ENCODE measurements at regions not wholly inside any gene's neighbourhood (a gene's known extent, or its start where the extent isn't known, plus 50 kb on each side); places are given as distances from the start of the nearest gene placed in this dataset.

DNA sequence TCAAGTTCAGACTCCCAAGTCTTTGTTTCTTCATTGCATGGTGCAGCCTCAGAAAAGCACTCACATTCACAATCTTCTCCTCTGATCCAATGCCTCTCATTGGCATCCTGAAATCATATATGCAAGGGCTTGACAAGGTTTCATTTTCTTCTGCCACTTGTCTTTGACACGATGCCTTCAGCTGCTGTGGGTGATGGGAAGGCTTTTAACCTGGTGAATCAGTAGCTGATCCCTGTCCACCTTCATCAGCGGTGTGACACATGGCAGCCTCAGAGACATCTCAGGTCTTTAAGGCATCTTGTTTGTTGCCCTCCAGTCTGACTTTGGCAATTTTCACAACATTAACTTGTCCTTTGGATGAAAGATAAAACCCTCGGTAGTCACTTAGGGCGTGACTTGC lies 147.2 kb downstream of the PRELID2 start:
- no peaks in the 10 kb centered on the region for H3K27me3 Mint-ChIP-seq
- no peak overlapping the region for H3K27ac Mint-ChIP-seq
- peaks cover 0 to 4% (median 0%) of the 10 kb centered on the region in 7 donors for H3K4me1 Mint-ChIP-seq
- ATAC-seq, result no peak
- Histone ChIP-seq H3K9me3 (ENCODE audit: control insufficient read depth in 2 of 3, low read length in 3 of 3) (no peaks in the 10 kb centered on the region), H3K27me3 (ENCODE audit: control insufficient read depth in 2 of 2, insufficient read depth in 2 of 2, low read length in 2 of 2) (no peaks in the 10 kb centered on the region), H3K4me1 (ENCODE audit: control insufficient read depth in 2 of 2, insufficient read depth in 2 of 2, low read length in 2 of 2) (no peaks in the 10 kb centered on the region), H3K4me3 (ENCODE audit: low read length) (no peak overlapping the region), H3K36me3 (ENCODE audit: control insufficient read depth in 2 of 3, insufficient read depth in 3 of 3, low read length in 3 of 3) (no peaks in the 10 kb centered on the region), H3K27ac (ENCODE audit: low read depth, low read length) (no peak overlapping the region)
- no peak overlapping the region for H3K4me3 Mint-ChIP-seq
- POLR2A ChIA-PET, result no interaction called here
- no peak for DNase-seq
- H3K36me3 Mint-ChIP-seq, result no peaks in the 10 kb centered on the region
- peaks cover 0 to 2% (median 0%) of the 10 kb centered on the region in 11 donors for H3K9me3 Mint-ChIP-seq
- intact Hi-C loops (cut with micrococcal nuclease), result no loop called here
- CTCF ChIA-PET, result no interaction called here

- ChIA-PET CTCF (no interaction called here), POLR2A (no interaction called here)
- Histone ChIP-seq H3K4me3 (ENCODE audit: low read length) (no peak overlapping the region), H3K27ac (ENCODE audit: low read depth, low read length) (no peak overlapping the region), H3K4me1 (ENCODE audit: control insufficient read depth in 2 of 2, insufficient read depth in 2 of 2, low read length in 2 of 2) (no peaks in the 10 kb centered on the region), H3K9me3 (ENCODE audit: control insufficient read depth in 2 of 3, low read length in 3 of 3) (no peaks in the 10 kb centered on the region), H3K36me3 (ENCODE audit: control insufficient read depth in 2 of 3, insufficient read depth in 3 of 3, low read length in 3 of 3) (no peaks in the 10 kb centered on the region), H3K27me3 (ENCODE audit: control insufficient read depth in 2 of 2, insufficient read depth in 2 of 2, low read length in 2 of 2) (no peaks in the 10 kb centered on the region)
- ATAC-seq, result no peak
- H3K9me3 Mint-ChIP-seq, result peaks cover 0 to 2% (median 0%) of the 10 kb centered on the region in 11 donors
- intact Hi-C loops (cut with micrococcal nuclease), result no loop called here
- no peak overlapping the region for H3K4me3 Mint-ChIP-seq
- no peak overlapping the region for H3K27ac Mint-ChIP-seq
- no peaks in the 10 kb centered on the region for H3K36me3 Mint-ChIP-seq
- no peak for DNase-seq
- H3K27me3 Mint-ChIP-seq, result no peaks in the 10 kb centered on the region
- peaks cover 0 to 2% (median 0%) of the 10 kb centered on the region in 7 donors for H3K4me1 Mint-ChIP-seq
Measured at GRCh38 chr5:145685417-145685816, 149.7 kb downstream of the PRELID2 start.

DNA sequence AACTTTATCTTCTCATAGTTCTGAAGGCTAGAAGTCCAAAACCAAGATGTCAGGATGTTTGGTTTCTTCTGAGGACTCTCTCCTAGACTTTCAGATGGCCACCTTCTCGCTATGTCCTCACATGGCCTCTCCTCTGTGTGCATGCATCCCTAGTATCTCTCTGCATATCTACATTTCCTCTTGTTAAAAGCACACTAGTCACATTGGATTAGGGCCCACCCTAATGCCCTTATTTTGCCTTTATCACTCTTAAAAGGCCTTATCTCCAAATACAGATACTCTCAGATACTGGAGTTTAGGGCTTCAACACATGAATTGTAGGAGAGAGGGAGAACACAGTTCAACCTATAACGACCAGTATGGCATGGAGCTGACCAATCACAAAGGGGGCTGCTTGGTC lies 151.7 kb downstream of the PRELID2 start:
- DNase-seq (no peak), ATAC-seq (no peak)
- no peaks in the 10 kb centered on the region for H3K36me3 Mint-ChIP-seq
- no peak overlapping the region for H3K4me3 ChIP-seq (ENCODE audit: low read length)
- no peaks in the 10 kb centered on the region for H3K4me1 ChIP-seq (ENCODE audit: control insufficient read depth in 2 of 2, insufficient read depth in 2 of 2, low read length in 2 of 2)
- H3K36me3 ChIP-seq (ENCODE audit: control insufficient read depth in 2 of 3, insufficient read depth in 3 of 3, low read length in 3 of 3), result no peaks in the 10 kb centered on the region
- no peak overlapping the region for H3K27ac ChIP-seq (ENCODE audit: low read depth, low read length)
- ChIA-PET POLR2A (no interaction called here), CTCF (no interaction called here)
- H3K4me1 Mint-ChIP-seq, result peaks cover 0 to 2% (median 0%) of the 10 kb centered on the region in 7 donors
- no peaks in the 10 kb centered on the region for H3K27me3 Mint-ChIP-seq
- no peak overlapping the region for H3K27ac Mint-ChIP-seq
- no peaks in the 10 kb centered on the region for H3K27me3 ChIP-seq (ENCODE audit: control insufficient read depth in 2 of 2, insufficient read depth in 2 of 2, low read length in 2 of 2)
- no peak overlapping the region for H3K4me3 Mint-ChIP-seq
- intact Hi-C loops (cut with micrococcal nuclease), result loop anchor here (5.0 kb wide), 2 partner anchors 744 to 1481 kb away; no protein-coding TSS in a partner anchor
- H3K9me3 Mint-ChIP-seq, result no peaks in the 10 kb centered on the region
- H3K9me3 ChIP-seq (ENCODE audit: control insufficient read depth in 2 of 3, low read length in 3 of 3), result no peaks in the 10 kb centered on the region

GRCh38 chr5:145682197-145682899 lies 152.8 kb downstream of the PRELID2 start:
- intact Hi-C loops (cut with micrococcal nuclease), result loop anchor here (5.0 kb wide), 2 partner anchors 745 to 1480 kb away; no protein-coding TSS in a partner anchor
- no peak overlapping the region for H3K27ac Mint-ChIP-seq
- DNase-seq, result no peak

GRCh38 chr5:145681686-145682085 lies 153.5 kb downstream of the PRELID2 start:
- no peaks in the 10 kb centered on the region for H3K9me3 ChIP-seq (ENCODE audit: control insufficient read depth in 2 of 3, low read length in 3 of 3)
- POLR2A ChIA-PET, result no interaction called here
- ATAC-seq (peak; percentile 68), DNase-seq (peak in 1 of 9 donors; percentile 24)
- H3K27me3 ChIP-seq (ENCODE audit: control insufficient read depth in 2 of 2, insufficient read depth in 2 of 2, low read length in 2 of 2), result no peaks in the 10 kb centered on the region
- intact Hi-C loops (cut with micrococcal nuclease), result loop anchor here (1.0 to 5.0 kb wide), 3 partner anchors 144 to 1479 kb away; no protein-coding TSS in a partner anchor
- Mint-ChIP-seq H3K27ac (no peak overlapping the region), H3K9me3 (no peaks in the 10 kb centered on the region), H3K36me3 (no peaks in the 10 kb centered on the region), H3K4me1 (peaks cover 0 to 2% (median 0%) of the 10 kb centered on the region in 7 donors), H3K4me3 (no peak overlapping the region), H3K27me3 (no peaks in the 10 kb centered on the region)
- no peaks in the 10 kb centered on the region for H3K36me3 ChIP-seq (ENCODE audit: control insufficient read depth in 2 of 3, insufficient read depth in 3 of 3, low read length in 3 of 3)
- H3K4me3 ChIP-seq (ENCODE audit: low read length), result no peak overlapping the region
- H3K27ac ChIP-seq (ENCODE audit: low read depth, low read length), result no peak overlapping the region
- no peaks in the 10 kb centered on the region for H3K4me1 ChIP-seq (ENCODE audit: control insufficient read depth in 2 of 2, insufficient read depth in 2 of 2, low read length in 2 of 2)
- CTCF ChIA-PET, result interaction anchor here (1.0 kb wide), 1 partner anchor 745 kb away, joined by 3 read pairs; no protein-coding TSS in a partner anchor

More at GRCh38 chr5:145682197-145682899, 152.8 kb downstream of the PRELID2 start:
- Histone ChIP-seq H3K27me3 (ENCODE audit: control insufficient read depth in 2 of 2, insufficient read depth in 2 of 2, low read length in 2 of 2) (no peaks in the 10 kb centered on the region), H3K4me3 (ENCODE audit: low read length) (no peak overlapping the region), H3K4me1 (ENCODE audit: control insufficient read depth in 2 of 2, insufficient read depth in 2 of 2, low read length in 2 of 2) (no peaks in the 10 kb centered on the region), H3K9me3 (ENCODE audit: control insufficient read depth in 2 of 3, low read length in 3 of 3) (no peaks in the 10 kb centered on the region), H3K36me3 (ENCODE audit: control insufficient read depth in 2 of 3, insufficient read depth in 3 of 3, low read length in 3 of 3) (no peaks in the 10 kb centered on the region), H3K27ac (ENCODE audit: low read depth, low read length) (no peak overlapping the region)
- Mint-ChIP-seq H3K9me3 (no peaks in the 10 kb centered on the region), H3K4me1 (peaks cover 0 to 2% (median 0%) of the 10 kb centered on the region in 7 donors), H3K27me3 (no peaks in the 10 kb centered on the region), H3K4me3 (no peak overlapping the region), H3K36me3 (no peaks in the 10 kb centered on the region)
- ChIA-PET POLR2A (no interaction called here), CTCF (interaction anchor here (1.0 kb wide), 1 partner anchor 744 kb away, joined by 3 read pairs; no protein-coding TSS in a partner anchor)
- ATAC-seq, result no peak

- Histone ChIP-seq H3K4me3 (ENCODE audit: low read length) (no peak overlapping the region), H3K9me3 (ENCODE audit: control insufficient read depth in 2 of 3, low read length in 3 of 3) (no peaks in the 10 kb centered on the region), H3K27me3 (ENCODE audit: control insufficient read depth in 2 of 2, insufficient read depth in 2 of 2, low read length in 2 of 2) (no peaks in the 10 kb centered on the region), H3K27ac (ENCODE audit: low read depth, low read length) (no peak overlapping the region), H3K36me3 (ENCODE audit: control insufficient read depth in 2 of 3, insufficient read depth in 3 of 3, low read length in 3 of 3) (no peaks in the 10 kb centered on the region), H3K4me1 (ENCODE audit: control insufficient read depth in 2 of 2, insufficient read depth in 2 of 2, low read length in 2 of 2) (no peaks in the 10 kb centered on the region)
- intact Hi-C loops (cut with micrococcal nuclease), result loop anchor here (1.0 to 5.0 kb wide), 3 partner anchors 144 to 1479 kb away; no protein-coding TSS in a partner anchor
- DNase-seq (no peak), ATAC-seq (no peak)
- no peaks in the 10 kb centered on the region for H3K36me3 Mint-ChIP-seq
- H3K27me3 Mint-ChIP-seq, result no peaks in the 10 kb centered on the region
- POLR2A ChIA-PET, result no interaction called here
- no peak overlapping the region for H3K4me3 Mint-ChIP-seq
- peaks cover 0 to 2% (median 0%) of the 10 kb centered on the region in 7 donors for H3K4me1 Mint-ChIP-seq
- H3K27ac Mint-ChIP-seq, result no peak overlapping the region
- no peaks in the 10 kb centered on the region for H3K9me3 Mint-ChIP-seq
- CTCF ChIA-PET, result interaction anchor here (1.0 kb wide), 1 partner anchor 746 kb away, joined by 3 read pairs; no protein-coding TSS in a partner anchor
Measured at GRCh38 chr5:145681216-145681615, 153.9 kb downstream of the PRELID2 start.

- ATAC-seq (no peak), DNase-seq (no peak)
- Mint-ChIP-seq H3K36me3 (no peaks in the 10 kb centered on the region), H3K27ac (no peak overlapping the region), H3K9me3 (no peaks in the 10 kb centered on the region), H3K27me3 (no peaks in the 10 kb centered on the region), H3K4me3 (no peak overlapping the region), H3K4me1 (peaks cover 0 to 2% (median 0%) of the 10 kb centered on the region in 7 donors)
- POLR2A ChIA-PET, result no interaction called here
- no peak overlapping the region for H3K27ac ChIP-seq (ENCODE audit: low read depth, low read length)
- H3K4me3 ChIP-seq (ENCODE audit: low read length), result no peak overlapping the region
- H3K4me1 ChIP-seq (ENCODE audit: control insufficient read depth in 2 of 2, insufficient read depth in 2 of 2, low read length in 2 of 2), result no peaks in the 10 kb centered on the region
- H3K27me3 ChIP-seq (ENCODE audit: control insufficient read depth in 2 of 2, insufficient read depth in 2 of 2, low read length in 2 of 2), result no peaks in the 10 kb centered on the region
- no peaks in the 10 kb centered on the region for H3K36me3 ChIP-seq (ENCODE audit: control insufficient read depth in 2 of 3, insufficient read depth in 3 of 3, low read length in 3 of 3)
- CTCF ChIA-PET, result no interaction called here
- no peaks in the 10 kb centered on the region for H3K9me3 ChIP-seq (ENCODE audit: control insufficient read depth in 2 of 3, low read length in 3 of 3)
- intact Hi-C loops (cut with micrococcal nuclease), result loop anchor here (1.0 to 5.0 kb wide), 3 partner anchors 145 to 1478 kb away; no protein-coding TSS in a partner anchor
Measured at GRCh38 chr5:145680767-145681166, 154.4 kb downstream of the PRELID2 start.

Measured in naive thymus-derived CD4-positive, alpha-beta T cell (primary cell).